Lung (tissue), 11 donors: ENCODE measurements at regions not wholly inside any gene's neighbourhood (a gene's known extent, or its start where the extent isn't known, plus 50 kb on each side); places are given as distances from the start of the nearest gene placed in this dataset.
"Not testable (repeated sequence)": the region's sequence is repeated elsewhere in the genome, so short reads cannot be mapped to it uniquely, and the experiment has no call there.

Experiments
- ATAC-seq: fragments of 200-7000 bp; cut with Tn5 transposase; one replicate; pipeline ENCODE4 v1.9.1; 2020; ENCODE audit warnings: moderate number of reproducible peaks; ENCODE audit not compliant: insufficient read depth, low FRiP score
- DNase-seq, 3 donors: peaks; one replicate each; pipeline ENCODE4 v3.0.0-alpha.2; 2013 to 2017
- H3K27ac ChIP-seq, 2 donors: one replicate each; pipeline ENCODE4 v1.5.1; 2013; ENCODE audit warnings: mild to moderate bottlenecking in 2 of 2, moderate library complexity in 2 of 2, control low read depth in 1 of 2, inconsistent platforms in 1 of 2, low read depth in 1 of 2, low read length in 1 of 2
- H3K27me3 ChIP-seq, 3 donors: one replicate each; pipeline ENCODE4 v1.5.1; 2013; ENCODE audit warnings: low read length in 2 of 3; ENCODE audit not compliant: control insufficient read depth in 3 of 3, insufficient read depth in 3 of 3
- H3K36me3 ChIP-seq, 4 donors: one replicate each; pipeline ENCODE4 v1.5.1; 2013; ENCODE audit warnings: low read length in 4 of 4, mild to moderate bottlenecking in 1 of 4, moderate library complexity in 1 of 4; ENCODE audit not compliant: control insufficient read depth in 4 of 4, insufficient read depth in 4 of 4
- H3K4me1 ChIP-seq, 5 donors: one replicate each; pipeline ENCODE4 v1.5.1; 2013; ENCODE audit warnings: low read length in 5 of 5, mild to moderate bottlenecking in 2 of 5, moderate library complexity in 1 of 5; ENCODE audit not compliant: control insufficient read depth in 5 of 5, insufficient read depth in 5 of 5
- H3K4me3 ChIP-seq: one replicate; pipeline ENCODE4 v1.5.1; 2013; ENCODE audit warnings: mild to moderate bottlenecking, control low read depth, moderate library complexity
- H3K9ac ChIP-seq, 2 donors: one replicate each; pipeline ENCODE4 v1.5.1; 2013; ENCODE audit warnings: low read length in 2 of 2, control low read depth in 1 of 2; ENCODE audit not compliant: insufficient read depth in 1 of 2
- H3K9me3 ChIP-seq, 4 donors: one replicate each; pipeline ENCODE4 v1.5.1; 2013; ENCODE audit warnings: low read length in 3 of 4, mild to moderate bottlenecking in 1 of 4, moderate library complexity in 1 of 4; ENCODE audit not compliant: control insufficient read depth in 4 of 4, insufficient read depth in 3 of 4
- WGBS, 2 donors: extraction: QIAGEN DNeasy Blood & Tissue Kit; methylation state at CpG; one replicate each; pipeline ENCODE4 v1.1.7; 2013; 5-methylcytosine and 5-hydroxymethylcytosine counted together
- TF ChIP-seq, protein P1 (sequence below): IDR thresholded peaks from 2 replicates; pipeline ENCODE4 v1.5.1; 2012; ENCODE audit warnings: mild to moderate bottlenecking; ENCODE audit errors: control extremely low read depth, extremely low read depth
- donor health status: control.
- donor health status: control.
- donor health status: Bipolar disorder and iron deficiency.
- donor health status: healthy.
- donor health status: DM: yes; HTN: yes; CAD: no.

DNA sequence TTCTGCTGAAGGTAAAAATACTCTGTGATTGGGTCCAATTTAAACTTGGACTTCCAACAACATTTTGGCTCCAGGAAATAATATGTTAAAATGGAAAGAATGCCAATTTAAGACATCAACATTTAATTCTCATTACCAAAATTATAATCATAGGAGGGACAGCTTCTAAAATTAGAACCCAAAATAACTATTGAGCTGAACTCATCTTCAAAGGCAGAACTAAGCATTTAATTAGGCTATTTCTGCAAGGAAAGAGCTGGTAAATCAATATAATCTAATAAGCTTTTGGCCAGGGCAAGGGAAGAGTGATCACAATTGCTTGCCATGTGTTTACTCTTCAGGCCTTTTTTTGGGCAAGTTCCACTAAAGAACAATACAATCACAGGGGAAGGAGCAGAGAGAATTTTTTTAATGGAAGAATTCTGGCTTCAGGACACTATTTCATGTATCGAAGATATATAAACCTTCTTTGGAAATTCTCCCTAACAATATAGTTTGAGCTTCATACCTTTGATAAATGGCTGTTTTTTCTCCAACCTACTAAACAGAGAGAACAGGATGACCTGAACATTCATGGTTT, 133.1 kb upstream of the PTBP2 start:
- no peak overlapping the region for H3K9ac ChIP-seq
- no peak overlapping the region for H3K4me3 ChIP-seq
- H3K27ac ChIP-seq: no peak overlapping the region
- WGBS, 2 donors: 45 to 100% methylated on average over 1 of the region's 1 CpG
- H3K36me3 ChIP-seq: no peaks in the 10 kb centered on the region
- ATAC-seq (no peak), DNase-seq (peak in 2 of 3 donors; percentile 58 to 65)
- H3K27me3 ChIP-seq: no peaks in the 10 kb centered on the region
- H3K4me1 ChIP-seq: peaks cover 0 to 12% (median 0%) of the 10 kb centered on the region in 5 donors
- TF ChIP-seq, protein P1, sequence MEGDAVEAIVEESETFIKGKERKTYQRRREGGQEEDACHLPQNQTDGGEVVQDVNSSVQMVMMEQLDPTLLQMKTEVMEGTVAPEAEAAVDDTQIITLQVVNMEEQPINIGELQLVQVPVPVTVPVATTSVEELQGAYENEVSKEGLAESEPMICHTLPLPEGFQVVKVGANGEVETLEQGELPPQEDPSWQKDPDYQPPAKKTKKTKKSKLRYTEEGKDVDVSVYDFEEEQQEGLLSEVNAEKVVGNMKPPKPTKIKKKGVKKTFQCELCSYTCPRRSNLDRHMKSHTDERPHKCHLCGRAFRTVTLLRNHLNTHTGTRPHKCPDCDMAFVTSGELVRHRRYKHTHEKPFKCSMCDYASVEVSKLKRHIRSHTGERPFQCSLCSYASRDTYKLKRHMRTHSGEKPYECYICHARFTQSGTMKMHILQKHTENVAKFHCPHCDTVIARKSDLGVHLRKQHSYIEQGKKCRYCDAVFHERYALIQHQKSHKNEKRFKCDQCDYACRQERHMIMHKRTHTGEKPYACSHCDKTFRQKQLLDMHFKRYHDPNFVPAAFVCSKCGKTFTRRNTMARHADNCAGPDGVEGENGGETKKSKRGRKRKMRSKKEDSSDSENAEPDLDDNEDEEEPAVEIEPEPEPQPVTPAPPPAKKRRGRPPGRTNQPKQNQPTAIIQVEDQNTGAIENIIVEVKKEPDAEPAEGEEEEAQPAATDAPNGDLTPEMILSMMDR: no peak
- H3K9me3 ChIP-seq: no peaks in the 10 kb centered on the region

DNA sequence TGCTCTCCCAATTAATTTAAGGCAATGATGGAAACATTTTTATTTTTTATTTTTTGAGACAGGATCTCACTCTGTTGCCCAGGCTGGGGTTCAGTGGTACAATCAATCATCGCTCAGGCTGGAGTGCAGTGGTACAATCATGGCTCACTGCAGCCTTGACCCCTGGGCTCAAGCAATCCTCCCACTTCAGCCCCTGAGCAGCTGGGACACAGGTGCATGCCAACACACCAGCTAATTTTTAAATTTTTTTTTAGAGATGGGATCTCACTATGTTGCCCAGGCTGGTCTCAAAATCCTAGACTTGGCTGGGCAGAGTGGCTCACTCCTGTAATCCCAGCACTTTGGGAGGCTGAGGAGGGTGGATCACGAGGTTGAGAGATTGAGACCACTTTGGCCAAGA, 126.1 kb upstream of the PTBP2 start:
- H3K27me3 ChIP-seq, DNase-seq, H3K4me3 ChIP-seq, ATAC-seq, H3K4me1 ChIP-seq, H3K36me3 ChIP-seq, H3K27ac ChIP-seq, H3K9me3 ChIP-seq, H3K9ac ChIP-seq: not testable (repeated sequence)
- WGBS, 2 donors: 82 to 83% methylated on average over 2 of the region's 2 CpGs

DNA sequence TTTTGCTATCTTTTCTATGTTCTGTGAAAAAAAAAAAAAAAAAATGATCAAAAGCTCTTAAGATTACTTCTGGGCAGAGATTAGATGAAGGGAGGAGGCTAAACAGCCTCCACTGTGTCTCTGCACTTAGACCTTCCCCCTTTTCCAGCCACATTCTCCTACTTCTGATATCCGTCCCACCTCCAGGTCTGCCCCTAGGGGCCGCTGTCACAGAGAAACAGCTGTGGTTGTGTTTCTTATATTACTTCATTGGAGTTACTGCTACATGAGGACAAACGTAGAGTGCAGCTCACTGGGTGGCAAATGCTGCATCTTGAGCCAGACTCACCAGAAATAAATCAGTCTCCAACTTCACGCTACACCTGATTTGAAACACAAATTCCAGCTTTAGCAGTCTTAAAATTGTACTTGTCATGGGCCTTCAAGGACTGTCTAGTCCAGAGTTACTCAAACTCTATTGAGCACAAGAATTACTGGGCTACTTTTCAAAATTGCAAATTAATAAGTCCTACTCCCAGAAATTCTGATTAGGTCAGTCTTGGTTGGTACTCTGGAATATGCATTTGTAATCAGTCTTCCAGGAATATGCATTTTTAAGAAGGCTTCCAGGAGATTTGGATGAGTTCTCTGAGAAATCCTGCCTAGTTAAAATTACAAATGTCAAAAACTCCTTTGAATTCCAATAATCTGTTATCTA, 125.2 kb upstream of the PTBP2 start:
- Histone ChIP-seq H3K9ac (no peak overlapping the region), H3K27me3 (no peaks in the 10 kb centered on the region), H3K4me3 (no peak overlapping the region), H3K36me3 (no peaks in the 10 kb centered on the region), H3K4me1 (peaks cover 0 to 3% (median 0%) of the 10 kb centered on the region in 5 donors), H3K27ac (no peak overlapping the region), H3K9me3 (no peaks in the 10 kb centered on the region)
- TF ChIP-seq, protein P1: no peak
- no peak for ATAC-seq
- DNase-seq: peak; percentile 17 to 33 (median 33)
- 43 to 53% methylated on average over 4 of the region's 4 CpGs for WGBS, 2 donors

DNA sequence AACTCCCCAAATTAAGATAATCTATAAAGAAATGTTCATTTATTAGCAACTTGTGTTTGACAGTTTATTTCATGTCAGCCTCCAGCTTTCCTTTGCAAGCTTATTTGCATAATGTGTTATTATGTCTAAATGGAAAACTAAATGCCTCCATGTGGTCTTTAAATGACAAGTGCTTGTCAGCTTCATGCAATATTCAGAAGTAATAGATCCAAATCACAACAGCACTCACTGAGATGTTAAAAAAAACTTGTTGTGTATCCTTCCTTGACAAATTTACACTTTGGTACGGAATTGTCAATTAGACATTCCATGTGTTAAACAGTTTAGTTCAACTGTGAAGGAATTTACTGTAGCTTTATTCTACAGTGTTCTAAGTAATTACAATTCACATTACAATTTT, 124.4 kb upstream of the PTBP2 start:
- WGBS, 2 donors: 79 to 80% methylated on average over 1 of the region's 1 CpG
- ATAC-seq: no peak
- H3K9me3 ChIP-seq: no peaks in the 10 kb centered on the region
- DNase-seq: no peak
- H3K4me1 ChIP-seq: peaks cover 0 to 3% (median 0%) of the 10 kb centered on the region in 5 donors
- no peaks in the 10 kb centered on the region for H3K36me3 ChIP-seq
- TF ChIP-seq, protein P1: no peak
- H3K27ac ChIP-seq: no peak overlapping the region
- no peaks in the 10 kb centered on the region for H3K27me3 ChIP-seq
- H3K9ac ChIP-seq: no peak overlapping the region
- H3K4me3 ChIP-seq: no peak overlapping the region
